KG1 (cell line): ENCODE measurements at regions not wholly inside any gene's neighbourhood (a gene's known extent, or its start where the extent isn't known, plus 50 kb on each side); places are given as distances from the start of the nearest gene placed in this dataset.

Experiments used
- DNase-seq: peaks from one replicate; lab custom pipeline; 2025; lab: John Stamatoyannopoulos, UW

DNA sequence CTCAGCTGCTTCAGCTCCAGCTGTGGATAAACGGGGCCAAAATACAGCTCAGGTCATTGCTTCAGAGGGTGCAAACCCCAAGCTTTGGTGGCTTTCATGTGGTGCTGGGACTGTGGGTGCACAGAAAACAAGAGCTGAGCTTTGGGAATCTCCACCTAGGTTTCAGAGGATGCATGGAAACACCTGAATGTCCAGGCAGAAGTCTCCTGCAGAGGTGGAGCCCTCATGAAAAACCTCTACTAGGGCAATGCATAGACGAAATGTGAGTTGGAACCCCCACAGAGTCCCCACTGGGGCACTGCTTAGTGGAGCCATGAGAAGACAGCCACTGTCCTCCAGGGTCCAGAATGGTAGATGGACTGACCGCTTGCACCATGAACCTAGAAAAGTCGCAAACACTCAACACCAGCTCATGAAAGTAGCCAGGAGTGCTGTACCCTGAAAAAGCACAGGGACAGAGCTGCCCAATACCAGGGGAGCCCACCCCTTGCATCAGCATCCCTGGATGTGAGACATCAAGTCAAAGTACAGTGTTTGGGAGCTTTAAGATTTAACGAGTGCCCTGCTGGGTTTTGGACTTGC is 147.9 kb upstream of the SOX11 start:
- no peak for DNase-seq

- no peak for DNase-seq
Measured at GRCh38 chr2:5546181-5546580, 146.0 kb upstream of the SOX11 start.

DNA sequence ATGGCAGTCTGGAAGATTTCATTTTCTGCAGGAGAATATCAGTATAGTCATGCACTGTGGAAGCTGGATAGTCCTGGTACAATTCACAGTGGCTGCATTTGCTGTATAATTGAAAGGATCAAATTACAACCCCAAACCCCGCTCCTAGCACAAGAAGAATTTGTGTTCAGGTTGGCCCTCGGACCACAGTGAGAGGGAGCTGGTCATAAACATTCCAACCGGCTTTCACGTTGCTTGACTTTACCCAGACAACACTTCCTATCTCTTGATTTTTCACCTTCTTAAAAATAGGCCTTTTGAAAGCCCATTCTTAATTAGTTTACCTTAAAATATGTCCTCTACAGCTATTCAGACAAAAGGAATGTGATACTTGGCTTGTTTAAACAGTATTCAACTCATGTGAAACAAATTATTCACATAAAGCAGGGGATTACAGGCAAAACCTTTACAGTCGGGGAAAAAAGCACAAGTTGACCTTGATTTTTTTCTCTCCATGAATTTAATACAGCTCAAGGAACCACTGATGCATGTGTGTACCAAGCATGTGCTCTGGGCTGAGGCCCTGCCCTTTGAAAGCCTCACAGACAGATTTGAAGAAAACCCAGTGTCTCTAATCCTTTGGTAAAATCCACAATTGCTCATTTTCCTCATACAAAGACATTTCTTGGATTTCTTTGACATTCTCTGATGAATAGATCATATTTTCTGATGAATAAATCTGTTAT is 143.0 kb upstream of the SOX11 start:
- no peak for DNase-seq

DNA sequence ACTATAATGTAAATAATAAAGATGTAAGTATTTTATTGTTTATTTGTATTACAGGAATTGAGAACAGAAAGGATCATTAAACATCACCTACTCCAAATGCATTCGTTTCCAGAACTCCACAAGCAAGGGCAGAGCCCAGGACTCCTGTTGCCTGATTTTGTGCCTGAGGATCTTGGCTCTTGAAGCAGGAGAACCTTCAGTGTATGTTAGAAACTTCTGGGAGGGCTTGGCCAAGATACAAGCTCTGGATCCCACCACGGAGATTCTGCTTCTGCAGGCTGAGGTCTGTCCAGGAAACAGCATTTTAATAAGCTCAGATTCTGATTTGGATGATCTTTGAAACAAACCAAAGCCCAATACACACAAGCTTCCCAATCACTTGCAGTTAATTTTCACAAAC is 142.4 kb upstream of the SOX11 start:
- no peak for DNase-seq

DNA sequence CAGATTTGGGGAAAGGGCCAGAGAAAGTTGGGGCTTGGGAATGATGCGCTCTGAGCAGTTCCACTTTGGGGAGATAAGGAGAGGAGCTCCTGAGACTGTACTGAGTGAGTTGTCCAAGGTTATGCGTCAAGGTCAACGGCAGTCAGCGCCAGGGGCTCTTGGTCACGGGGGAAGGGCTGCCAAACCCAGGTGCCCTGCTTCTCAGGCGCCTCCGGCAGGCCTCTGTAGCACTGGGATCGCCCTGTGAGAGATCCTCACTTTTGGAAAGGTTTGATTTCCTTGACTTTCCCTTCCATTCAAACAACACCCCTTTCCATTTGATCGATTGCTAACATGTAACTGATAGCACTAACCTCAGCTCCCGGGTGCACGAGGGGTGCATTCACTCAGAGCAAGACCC is 136.5 kb upstream of the SOX11 start:
- DNase-seq, result no peak

GRCh38 chr2:5561006-5561405 is 131.2 kb upstream of the SOX11 start:
- DNase-seq, result no peak

- DNase-seq, result no peak
Measured at GRCh38 chr2:5562426-5562825, 129.8 kb upstream of the SOX11 start.

GRCh38 chr2:5562865-5563264 is 129.3 kb upstream of the SOX11 start:
- DNase-seq, result no peak

DNA sequence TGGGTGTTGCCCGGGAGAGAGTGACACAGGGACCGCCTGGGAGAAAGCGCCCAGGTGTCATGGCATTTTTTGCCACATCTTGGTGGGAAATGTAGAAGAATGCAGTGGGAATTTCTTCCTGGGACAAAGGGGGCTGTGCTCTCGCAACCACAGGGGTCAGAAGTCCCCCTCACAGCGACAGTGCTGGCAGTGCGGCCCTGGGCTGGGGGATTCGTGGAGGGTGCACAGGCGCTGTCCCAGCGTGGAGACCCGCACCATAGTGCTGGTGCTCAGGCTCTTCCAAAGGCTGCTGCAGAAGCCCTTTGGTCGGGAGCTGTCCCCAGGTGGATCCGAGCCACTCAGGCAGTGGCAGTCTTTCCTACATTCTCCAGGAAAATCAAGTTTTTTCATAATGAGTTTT is 128.8 kb upstream of the SOX11 start:
- no peak for DNase-seq

- no peak for DNase-seq
Measured at GRCh38 chr2:5569256-5569655, 122.9 kb upstream of the SOX11 start.

GRCh38 chr2:5576015-5576414 is 116.2 kb upstream of the SOX11 start:
- no peak for DNase-seq

GRCh38 chr2:5587766-5588165 is 104.4 kb upstream of the SOX11 start:
- no peak for DNase-seq

DNA sequence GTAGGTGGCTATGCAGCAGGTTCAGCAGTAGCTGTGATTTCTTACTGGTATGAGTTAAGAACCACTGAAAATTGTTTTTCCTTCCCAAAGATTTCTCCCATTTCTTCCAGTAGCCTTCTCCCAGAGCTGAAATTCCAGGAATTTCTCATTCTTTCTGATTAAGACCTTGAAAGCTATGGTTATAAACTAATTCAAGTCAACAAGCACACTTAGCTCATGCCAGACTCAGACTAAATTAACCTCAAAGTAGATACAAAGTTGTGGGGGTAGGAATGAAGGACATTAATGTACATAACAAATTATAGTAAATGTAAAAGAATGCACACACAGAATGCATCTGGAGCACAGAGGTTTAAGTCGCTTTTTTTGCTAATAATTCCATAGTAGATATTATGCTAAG is 103.6 kb upstream of the SOX11 start:
- DNase-seq, result no peak

GRCh38 chr2:5589183-5589582 is 103.0 kb upstream of the SOX11 start:
- no peak for DNase-seq

DNA sequence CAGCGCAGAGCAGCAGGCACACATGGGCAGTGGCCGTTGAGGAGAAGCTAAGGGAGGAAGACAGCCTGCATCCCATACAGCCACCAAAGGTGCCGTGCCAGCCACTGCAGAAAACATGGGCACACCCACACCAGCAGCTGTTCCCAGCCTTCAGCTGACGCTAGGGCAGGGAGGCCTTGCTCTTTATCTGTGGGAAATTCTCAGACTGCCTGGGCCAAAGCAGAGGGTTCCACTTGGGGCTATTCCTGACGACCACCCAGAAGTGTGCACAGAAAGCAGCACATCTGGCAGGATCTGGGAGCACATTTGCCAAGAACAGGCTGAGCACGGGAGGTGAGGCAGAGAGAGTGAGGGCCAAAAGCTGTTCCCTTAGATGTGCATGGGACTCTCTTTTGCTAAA is 101.3 kb upstream of the SOX11 start:
- DNase-seq, result no peak

DNA sequence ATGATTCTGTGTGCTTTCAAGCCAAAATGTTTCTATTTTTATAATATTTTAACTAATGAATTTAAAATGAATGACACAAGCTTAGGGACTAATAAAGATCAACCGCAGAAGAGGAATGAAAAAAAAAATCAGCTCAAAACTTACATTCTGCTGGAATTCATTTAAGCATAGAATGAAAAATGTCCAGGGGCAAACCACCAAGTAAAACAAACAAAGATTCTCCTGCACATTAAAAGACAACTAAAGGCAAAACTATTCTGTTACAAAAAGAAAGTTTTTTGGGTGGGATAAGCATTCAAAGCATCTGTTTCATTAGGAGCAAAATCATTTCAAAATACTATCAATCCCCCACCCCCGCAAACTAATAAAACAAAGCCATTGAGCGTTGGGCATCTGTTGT is 99.3 kb upstream of the SOX11 start:
- DNase-seq, result no peak

DNA sequence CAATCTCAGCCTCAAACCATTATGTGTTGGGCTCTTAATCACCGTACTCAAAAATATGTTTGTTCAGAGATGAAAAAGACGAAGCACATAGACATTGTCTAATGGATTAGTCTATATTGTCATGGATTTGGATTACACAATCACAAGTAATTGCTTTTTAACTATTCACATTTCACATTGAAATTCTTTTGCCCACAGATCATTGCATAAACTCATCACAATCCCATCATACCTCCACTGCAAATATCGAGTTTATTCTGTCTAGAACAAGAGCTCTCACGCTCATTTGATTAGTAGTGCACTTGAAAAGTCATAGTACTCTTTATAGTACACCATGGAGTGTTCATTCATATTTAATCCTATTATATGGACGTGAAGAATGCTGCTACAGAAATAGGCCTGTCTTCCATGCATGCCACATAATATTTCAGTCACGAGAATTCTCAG is 97.9 kb upstream of the SOX11 start:
- DNase-seq, result no peak

GRCh38 chr2:5596868-5597267 is 95.3 kb upstream of the SOX11 start:
- DNase-seq, result no peak

- DNase-seq, result no peak
Measured at GRCh38 chr2:5598156-5598555, 94.0 kb upstream of the SOX11 start.

- DNase-seq, result no peak
Measured at GRCh38 chr2:5609201-5609600, 83.0 kb upstream of the SOX11 start.

DNA sequence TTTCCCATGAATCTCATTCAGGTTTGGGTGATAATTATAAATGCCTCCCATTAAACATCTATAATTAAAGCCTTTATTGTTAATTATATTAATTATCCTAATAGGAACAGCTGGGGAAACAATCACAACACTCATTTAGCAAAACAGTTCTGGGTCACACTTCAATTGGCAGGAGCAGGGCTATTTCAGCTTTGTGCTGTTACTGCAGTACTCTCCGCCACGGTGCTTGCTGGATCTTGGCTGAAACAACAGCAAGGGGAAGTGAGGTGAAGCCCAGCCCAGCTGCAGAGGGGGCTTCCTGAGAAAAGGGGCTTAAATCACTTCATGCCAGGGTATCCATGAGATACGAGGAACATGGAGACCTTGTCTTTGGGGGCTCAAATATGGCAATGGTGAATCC is 79.5 kb upstream of the SOX11 start:
- no peak for DNase-seq

GRCh38 chr2:5616019-5616418 is 76.2 kb upstream of the SOX11 start:
- no peak for DNase-seq

DNA sequence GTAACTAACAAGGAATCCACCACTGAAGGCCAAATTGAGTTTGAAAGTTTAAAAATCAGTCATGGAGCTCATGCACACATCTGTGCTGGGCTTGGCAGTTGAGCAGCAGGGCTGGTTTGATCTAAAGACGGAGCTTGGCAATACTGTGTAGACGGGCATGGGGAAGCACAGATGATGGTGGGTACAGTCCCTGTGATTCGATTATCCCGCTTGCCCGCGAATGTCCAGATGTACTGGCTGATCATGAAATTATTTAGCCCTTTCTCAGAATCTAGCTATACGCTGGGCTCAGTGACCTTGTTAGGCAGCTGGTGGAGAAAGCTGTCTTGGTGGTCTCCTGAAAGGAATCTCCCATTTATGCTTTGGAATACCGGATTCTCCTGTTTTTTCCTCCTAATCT is 74.8 kb upstream of the SOX11 start:
- no peak for DNase-seq

GRCh38 chr2:5617796-5618195 is 74.4 kb upstream of the SOX11 start:
- no peak for DNase-seq
